Stimulated activated CD4-positive, alpha-beta T cell treated with anti-CD3 and anti-CD28 coated beads, Interleukin-4, amount 100 ng/mL, for 1 hour (primary cell): ENCODE measurements at regions not wholly inside any gene's neighbourhood (a gene's known extent, or its start where the extent isn't known, plus 50 kb on each side); places are given as distances from the start of the nearest gene placed in this dataset.
"Not testable (repeated sequence)": the region's sequence is repeated elsewhere in the genome, so short reads cannot be mapped to it uniquely, and the experiment has no call there.

ENCODE experiments used
- DNase-seq: peaks from one replicate; pipeline ENCODE4 v3.0.0-alpha.2; 2020

- DNase-seq = no peak
Measured at GRCh38 chr7:69398986-69399385, 199.3 kb upstream of the AUTS2 start.

GRCh38 chr7:69399401-69399800 is 198.9 kb upstream of the AUTS2 start:
- no peak for DNase-seq

GRCh38 chr7:69402696-69403095 is 195.6 kb upstream of the AUTS2 start:
- no peak for DNase-seq

GRCh38 chr7:69403169-69403568 is 195.1 kb upstream of the AUTS2 start:
- DNase-seq = no peak

DNA sequence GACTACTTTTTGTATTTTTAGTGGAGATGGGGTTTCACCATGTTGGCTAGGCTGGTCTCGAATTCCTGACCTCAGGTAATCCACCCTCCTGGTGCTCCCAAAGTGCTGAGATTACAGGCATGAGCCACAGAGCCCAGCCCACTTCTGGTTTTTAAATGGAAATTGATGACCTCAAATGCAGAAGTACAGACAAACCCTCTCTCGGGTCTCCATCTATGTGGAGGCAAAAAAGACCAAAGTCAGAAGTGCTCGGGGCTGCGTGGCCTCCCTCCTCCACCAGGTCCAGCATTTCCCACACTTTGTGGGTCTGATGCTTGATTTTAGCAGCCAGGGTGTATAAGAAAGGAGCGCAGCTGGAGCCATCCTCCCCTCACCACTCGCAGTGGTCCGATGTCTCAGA is 187.3 kb upstream of the AUTS2 start:
- no peak for DNase-seq

GRCh38 chr7:69411466-69411865 is 186.8 kb upstream of the AUTS2 start:
- DNase-seq = no peak

- no peak for DNase-seq
Measured at GRCh38 chr7:69412331-69413146, 185.7 kb upstream of the AUTS2 start.

GRCh38 chr7:69414555-69414954 is 183.7 kb upstream of the AUTS2 start:
- no peak for DNase-seq

GRCh38 chr7:69418869-69419670 is 179.2 kb upstream of the AUTS2 start:
- no peak for DNase-seq

GRCh38 chr7:69419934-69420333 is 178.3 kb upstream of the AUTS2 start:
- DNase-seq = no peak

- DNase-seq = no peak
Measured at GRCh38 chr7:69422574-69422985, 175.7 kb upstream of the AUTS2 start.

GRCh38 chr7:69426705-69427104 is 171.6 kb upstream of the AUTS2 start:
- DNase-seq = no peak

GRCh38 chr7:69428089-69428488 is 170.2 kb upstream of the AUTS2 start:
- DNase-seq = no peak

GRCh38 chr7:69429911-69430383 is 168.3 kb upstream of the AUTS2 start:
- DNase-seq = no peak

DNA sequence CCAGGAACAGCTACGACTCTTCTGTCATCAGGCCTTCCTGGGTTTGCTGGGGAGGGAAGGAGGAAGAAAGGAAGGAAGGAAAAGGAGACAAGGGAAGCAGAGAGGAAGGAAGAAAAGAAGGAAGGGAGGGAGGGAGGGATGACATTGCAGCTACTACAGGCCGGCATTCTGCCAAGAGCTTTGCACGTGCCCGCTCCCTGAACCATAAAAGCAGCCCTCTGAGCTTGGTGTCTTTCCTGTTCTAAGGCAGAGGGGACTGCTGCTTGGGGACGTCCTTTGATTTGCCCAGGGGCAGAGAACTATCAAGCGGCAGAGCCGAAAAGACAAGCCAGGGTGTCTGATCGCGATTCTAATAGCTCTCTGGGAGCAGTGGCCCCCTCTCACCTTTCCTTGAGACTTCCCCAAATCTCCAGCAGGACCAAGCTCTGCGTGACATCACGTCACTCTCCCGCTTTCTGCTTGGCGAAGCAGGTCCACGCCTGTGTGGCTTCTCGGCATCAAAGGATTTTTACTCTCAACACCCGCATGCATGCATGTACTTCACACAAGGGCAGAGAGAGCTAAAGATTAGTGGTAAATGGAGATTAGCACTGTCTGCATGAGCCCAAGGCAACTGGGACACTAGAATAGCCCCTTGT is 167.8 kb upstream of the AUTS2 start:
- no peak for DNase-seq

- no peak for DNase-seq
Measured at GRCh38 chr7:69431626-69432025, 166.6 kb upstream of the AUTS2 start.

- not testable (repeated sequence) for DNase-seq
Measured at GRCh38 chr7:69432276-69432675, 166.0 kb upstream of the AUTS2 start.

DNA sequence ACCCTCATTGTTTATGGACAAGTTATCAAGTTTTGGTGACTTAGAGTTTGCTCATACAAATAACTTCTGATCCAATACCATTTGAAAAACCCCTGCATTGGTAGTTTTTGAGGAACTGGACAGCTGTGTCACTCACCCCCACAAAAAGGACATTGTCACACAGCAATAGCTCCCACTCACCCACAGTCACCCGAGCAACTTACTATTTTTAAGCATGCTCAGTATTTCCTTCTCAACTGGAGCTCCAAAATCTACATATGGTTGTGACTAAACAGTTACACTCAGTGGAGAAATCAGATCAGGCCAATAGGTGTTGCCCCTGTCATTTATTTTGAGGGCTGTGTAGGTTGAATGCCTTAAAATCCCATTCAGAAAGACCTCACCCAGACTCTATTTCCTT is 165.2 kb upstream of the AUTS2 start:
- DNase-seq = no peak

- no peak for DNase-seq
Measured at GRCh38 chr7:69434398-69434815, 163.9 kb upstream of the AUTS2 start.

- DNase-seq = no peak
Measured at GRCh38 chr7:69435711-69436110, 162.6 kb upstream of the AUTS2 start.

- no peak for DNase-seq
Measured at GRCh38 chr7:69436946-69437345, 161.3 kb upstream of the AUTS2 start.

DNA sequence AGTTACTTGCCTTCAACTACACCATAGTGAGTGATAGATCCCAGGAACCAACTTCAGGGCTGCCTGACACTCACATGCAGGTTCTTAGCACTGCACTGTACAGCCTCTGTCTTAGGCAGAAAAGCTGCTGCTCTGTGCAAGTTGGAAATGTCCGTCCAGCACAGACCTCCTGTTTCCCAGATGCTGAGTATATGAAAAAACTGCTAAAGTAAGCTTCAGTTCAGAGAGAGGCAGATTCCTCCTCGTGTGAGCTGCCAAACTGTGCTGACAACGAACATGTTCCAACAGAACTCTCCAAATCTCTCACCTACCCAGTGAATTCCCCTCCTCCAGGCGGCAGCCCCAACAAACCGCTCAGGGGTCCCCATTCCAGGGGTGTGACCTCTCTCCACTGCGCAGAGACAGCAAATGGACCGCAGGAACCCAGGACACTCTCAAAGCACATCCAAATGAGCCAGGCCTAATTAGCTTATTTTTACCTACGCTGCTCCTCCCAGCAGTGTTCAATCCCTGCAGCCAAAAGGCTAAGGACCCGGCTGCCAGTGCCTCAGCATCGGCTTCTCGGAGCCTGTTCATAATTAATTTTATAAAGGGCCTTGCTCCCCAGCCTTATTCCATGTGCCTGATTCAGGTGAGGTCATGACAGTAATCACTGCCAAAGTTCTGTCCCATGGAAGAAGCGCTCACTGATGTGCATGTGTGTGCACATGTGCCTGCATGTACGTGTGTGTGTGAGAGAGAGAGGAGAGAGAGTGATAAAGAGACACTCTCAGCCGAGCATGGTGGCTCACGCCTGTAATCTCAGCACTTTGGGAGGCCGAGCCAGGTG is 159.5 kb upstream of the AUTS2 start:
- no peak for DNase-seq
